ENCODE measurements at regions not wholly inside any gene's neighbourhood (a gene's known extent, or its start where the extent isn't known, plus 50 kb on each side); places are given as distances from the start of the nearest gene placed in this dataset.

GRCh38 chr19:46928951-46929350 is 68.2 kb downstream of the ARHGAP35 start:
- no peaks in the 10 kb centered on the region for H3K27me3 Mint-ChIP-seq (ENCODE audit: low read depth)
- H3K4me1 Mint-ChIP-seq (ENCODE audit: low read depth), result peaks cover 38% of the 10 kb centered on the region
- no peak overlapping the region for H3K4me3 Mint-ChIP-seq
- H3K27ac Mint-ChIP-seq, result no peak overlapping the region
- no peaks in the 10 kb centered on the region for H3K9me3 Mint-ChIP-seq
- H3K36me3 Mint-ChIP-seq (ENCODE audit: low read depth), result peaks cover 7% of the 10 kb centered on the region

DNA sequence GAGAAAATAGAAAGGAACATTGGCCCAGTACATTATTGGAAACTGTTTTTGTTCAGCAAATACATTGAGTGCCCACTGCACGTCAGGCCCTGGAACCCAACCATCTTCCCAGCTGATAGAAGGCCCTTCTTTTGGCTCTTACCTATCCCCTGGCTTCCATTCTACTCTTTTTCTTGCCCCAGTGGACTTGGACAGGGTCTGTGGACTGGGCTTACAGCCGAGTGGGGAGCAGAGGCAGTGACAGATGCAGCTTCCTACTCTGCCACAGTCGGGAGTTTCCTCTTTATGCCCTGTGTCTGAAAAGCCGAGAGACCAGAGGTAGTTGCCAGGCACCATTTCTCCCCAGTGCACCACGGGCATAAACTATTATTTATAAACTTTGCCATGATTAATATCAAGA is 70.4 kb downstream of the ARHGAP35 start:
- H3K9me3 Mint-ChIP-seq, result no peaks in the 10 kb centered on the region
- H3K4me3 Mint-ChIP-seq, result no peak overlapping the region
- peaks cover 39% of the 10 kb centered on the region for H3K4me1 Mint-ChIP-seq (ENCODE audit: low read depth)
- H3K36me3 Mint-ChIP-seq (ENCODE audit: low read depth), result peaks cover 3% of the 10 kb centered on the region
- H3K27ac Mint-ChIP-seq, result no peak overlapping the region
- no peaks in the 10 kb centered on the region for H3K27me3 Mint-ChIP-seq (ENCODE audit: low read depth)

- Mint-ChIP-seq H3K27ac (no peak overlapping the region), H3K4me3 (no peak overlapping the region), H3K4me1 (ENCODE audit: low read depth) (peaks cover 36% of the 10 kb centered on the region), H3K9me3 (no peaks in the 10 kb centered on the region), H3K36me3 (ENCODE audit: low read depth) (peaks cover 3% of the 10 kb centered on the region), H3K27me3 (ENCODE audit: low read depth) (no peaks in the 10 kb centered on the region)
These were observed 71.5 kb downstream of the ARHGAP35 start for GRCh38 chr19:46932346-46932745.

GRCh38 chr19:46935066-46935663 is 74.4 kb downstream of the ARHGAP35 start:
- Mint-ChIP-seq H3K36me3 (ENCODE audit: low read depth) (peaks cover 12% of the 10 kb centered on the region), H3K4me3 (peak overlapping the region; percentile 65), H3K4me1 (ENCODE audit: low read depth) (peaks cover 32% of the 10 kb centered on the region), H3K27me3 (ENCODE audit: low read depth) (no peaks in the 10 kb centered on the region), H3K27ac (peak overlapping the region; percentile 78), H3K9me3 (no peaks in the 10 kb centered on the region)

GRCh38 chr19:46943150-46943946 is 76.3 kb upstream of the NPAS1 start:
- Mint-ChIP-seq H3K36me3 (ENCODE audit: low read depth) (peaks cover 9% of the 10 kb centered on the region), H3K27me3 (ENCODE audit: low read depth) (no peaks in the 10 kb centered on the region), H3K4me3 (no peak overlapping the region), H3K9me3 (no peaks in the 10 kb centered on the region), H3K27ac (no peak overlapping the region), H3K4me1 (ENCODE audit: low read depth) (peaks cover 8% of the 10 kb centered on the region)

- H3K4me1 Mint-ChIP-seq (ENCODE audit: low read depth), result peaks cover 8% of the 10 kb centered on the region
- H3K27me3 Mint-ChIP-seq (ENCODE audit: low read depth), result no peaks in the 10 kb centered on the region
- no peak overlapping the region for H3K4me3 Mint-ChIP-seq
- H3K36me3 Mint-ChIP-seq (ENCODE audit: low read depth), result peaks cover 9% of the 10 kb centered on the region
- H3K9me3 Mint-ChIP-seq, result no peaks in the 10 kb centered on the region
- no peak overlapping the region for H3K27ac Mint-ChIP-seq
These were observed 75.4 kb upstream of the NPAS1 start for GRCh38 chr19:46944123-46944748.

- peaks cover 10% of the 10 kb centered on the region for H3K4me1 Mint-ChIP-seq (ENCODE audit: low read depth)
- peaks cover 8% of the 10 kb centered on the region for H3K36me3 Mint-ChIP-seq (ENCODE audit: low read depth)
- H3K27me3 Mint-ChIP-seq (ENCODE audit: low read depth), result no peaks in the 10 kb centered on the region
- no peak overlapping the region for H3K4me3 Mint-ChIP-seq
- H3K27ac Mint-ChIP-seq, result no peak overlapping the region
- no peaks in the 10 kb centered on the region for H3K9me3 Mint-ChIP-seq
These were observed 74.6 kb upstream of the NPAS1 start for GRCh38 chr19:46944918-46945628.

GRCh38 chr19:46945694-46946489 is 73.7 kb upstream of the NPAS1 start:
- peaks cover 18% of the 10 kb centered on the region for H3K4me1 Mint-ChIP-seq (ENCODE audit: low read depth)
- H3K27me3 Mint-ChIP-seq (ENCODE audit: low read depth), result no peaks in the 10 kb centered on the region
- no peak overlapping the region for H3K4me3 Mint-ChIP-seq
- H3K36me3 Mint-ChIP-seq (ENCODE audit: low read depth), result peaks cover 10% of the 10 kb centered on the region
- no peak overlapping the region for H3K27ac Mint-ChIP-seq
- no peaks in the 10 kb centered on the region for H3K9me3 Mint-ChIP-seq

GRCh38 chr19:46946611-46947238 is 72.9 kb upstream of the NPAS1 start:
- Mint-ChIP-seq H3K36me3 (ENCODE audit: low read depth) (peaks cover 11% of the 10 kb centered on the region), H3K27ac (no peak overlapping the region), H3K4me1 (ENCODE audit: low read depth) (peaks cover 27% of the 10 kb centered on the region), H3K4me3 (no peak overlapping the region), H3K9me3 (no peaks in the 10 kb centered on the region), H3K27me3 (ENCODE audit: low read depth) (no peaks in the 10 kb centered on the region)

- H3K4me3 Mint-ChIP-seq, result no peak overlapping the region
- H3K36me3 Mint-ChIP-seq (ENCODE audit: low read depth), result peaks cover 14% of the 10 kb centered on the region
- peaks cover 32% of the 10 kb centered on the region for H3K4me1 Mint-ChIP-seq (ENCODE audit: low read depth)
- H3K27me3 Mint-ChIP-seq (ENCODE audit: low read depth), result no peaks in the 10 kb centered on the region
- H3K9me3 Mint-ChIP-seq, result no peaks in the 10 kb centered on the region
- no peak overlapping the region for H3K27ac Mint-ChIP-seq
These were observed 71.8 kb upstream of the NPAS1 start for GRCh38 chr19:46947866-46948265.

DNA sequence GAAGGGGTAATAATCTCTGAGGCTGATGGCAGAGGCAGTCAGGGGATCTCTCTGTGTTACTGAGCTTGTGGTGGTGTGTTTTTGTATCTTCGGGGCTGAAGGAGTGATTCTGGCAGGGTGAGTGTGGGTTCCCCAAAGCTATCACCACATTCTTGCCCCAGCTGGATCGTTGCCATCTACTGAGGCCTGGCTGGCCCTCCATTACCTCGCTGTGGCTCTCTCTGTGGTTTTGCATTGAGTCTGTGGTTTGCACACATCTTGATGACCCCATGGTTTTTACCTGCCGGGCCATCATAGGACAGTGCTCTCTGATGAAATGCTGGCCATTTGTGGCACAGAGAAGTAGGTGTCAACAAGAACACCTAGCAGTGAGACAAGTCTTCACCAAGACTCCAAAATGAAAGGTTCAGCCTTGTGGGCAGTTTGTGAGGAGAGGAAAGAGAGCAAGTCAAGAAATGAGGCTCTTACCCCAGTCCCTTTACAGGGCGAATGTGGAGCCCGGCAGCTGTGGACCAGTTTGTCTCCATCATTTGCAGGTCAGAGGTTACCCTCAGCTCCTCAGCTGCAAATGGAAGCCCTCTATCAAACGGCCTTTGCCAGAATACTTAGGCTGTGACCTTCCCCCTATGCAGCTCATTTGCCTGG is 69.0 kb upstream of the NPAS1 start:
- no peaks in the 10 kb centered on the region for H3K9me3 Mint-ChIP-seq
- H3K36me3 Mint-ChIP-seq (ENCODE audit: low read depth), result peaks cover 14% of the 10 kb centered on the region
- H3K4me1 Mint-ChIP-seq (ENCODE audit: low read depth), result peaks cover 55% of the 10 kb centered on the region
- no peak overlapping the region for H3K4me3 Mint-ChIP-seq
- peak overlapping the region; percentile 57 for H3K27ac Mint-ChIP-seq
- no peaks in the 10 kb centered on the region for H3K27me3 Mint-ChIP-seq (ENCODE audit: low read depth)

GRCh38 chr19:46951171-46951986 is 68.3 kb upstream of the NPAS1 start:
- peak overlapping the region; percentile 70 for H3K27ac Mint-ChIP-seq
- H3K4me3 Mint-ChIP-seq, result no peak overlapping the region
- H3K9me3 Mint-ChIP-seq, result no peaks in the 10 kb centered on the region

GRCh38 chr19:46952874-46953273 is 66.8 kb upstream of the NPAS1 start:
- Mint-ChIP-seq H3K4me1 (ENCODE audit: low read depth) (peaks cover 67% of the 10 kb centered on the region), H3K27me3 (ENCODE audit: low read depth) (no peaks in the 10 kb centered on the region), H3K27ac (peak overlapping the region; percentile 64), H3K9me3 (no peaks in the 10 kb centered on the region), H3K36me3 (ENCODE audit: low read depth) (peaks cover 19% of the 10 kb centered on the region), H3K4me3 (peak overlapping the region; percentile 32)

More at GRCh38 chr19:46951171-46951986, 68.3 kb upstream of the NPAS1 start:
- H3K4me1 Mint-ChIP-seq (ENCODE audit: low read depth), result peaks cover 59% of the 10 kb centered on the region
- peaks cover 14% of the 10 kb centered on the region for H3K36me3 Mint-ChIP-seq (ENCODE audit: low read depth)
- H3K27me3 Mint-ChIP-seq (ENCODE audit: low read depth), result no peaks in the 10 kb centered on the region
